ENCODE measurements at regions not wholly inside any gene's neighbourhood (a gene's known extent, or its start where the extent isn't known, plus 50 kb on each side); places are given as distances from the start of the nearest gene placed in this dataset.
A peak's percentile ranks its signal among the peaks of the same experiment; 100 is the strongest.

DNA sequence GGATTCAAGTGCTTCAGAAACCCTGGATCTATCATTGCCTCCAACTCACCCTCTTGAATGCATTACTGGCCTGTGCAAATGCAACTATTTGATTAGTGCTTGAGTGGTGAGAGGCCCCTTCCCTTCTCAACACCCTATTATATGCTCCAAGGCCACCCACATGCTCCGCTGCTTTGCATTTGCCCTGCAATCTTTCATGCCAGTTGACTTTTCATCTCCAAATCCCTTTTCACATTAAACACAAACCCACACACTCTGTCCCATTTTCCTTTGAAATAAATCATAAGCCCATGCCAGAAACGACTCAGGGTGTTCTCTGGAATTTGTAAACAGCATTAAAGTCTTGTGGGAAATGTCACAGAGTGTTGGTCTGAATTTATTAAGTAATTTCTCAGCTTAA lies 78.9 kb upstream of the CTTNBP2NL start:
- no peaks in the 10 kb centered on the region for H3K27me3 ChIP-seq (ENCODE audit: low read depth, low read length)
- H3K9ac ChIP-seq (ENCODE audit: low read length): no peak overlapping the region
- no peaks in the 10 kb centered on the region for H3K36me3 ChIP-seq (replicated peaks; ENCODE audit: low read depth, low read length)
- H3K4me1 ChIP-seq (ENCODE audit: low read length): peaks cover 30% of the 10 kb centered on the region
- no peaks in the 10 kb centered on the region for H4K20me1 ChIP-seq (ENCODE audit: insufficient read depth, low read length)
- H3K4me2 ChIP-seq (ENCODE audit: low read length): no peak overlapping the region
- TF ChIP-seq, protein P1, sequence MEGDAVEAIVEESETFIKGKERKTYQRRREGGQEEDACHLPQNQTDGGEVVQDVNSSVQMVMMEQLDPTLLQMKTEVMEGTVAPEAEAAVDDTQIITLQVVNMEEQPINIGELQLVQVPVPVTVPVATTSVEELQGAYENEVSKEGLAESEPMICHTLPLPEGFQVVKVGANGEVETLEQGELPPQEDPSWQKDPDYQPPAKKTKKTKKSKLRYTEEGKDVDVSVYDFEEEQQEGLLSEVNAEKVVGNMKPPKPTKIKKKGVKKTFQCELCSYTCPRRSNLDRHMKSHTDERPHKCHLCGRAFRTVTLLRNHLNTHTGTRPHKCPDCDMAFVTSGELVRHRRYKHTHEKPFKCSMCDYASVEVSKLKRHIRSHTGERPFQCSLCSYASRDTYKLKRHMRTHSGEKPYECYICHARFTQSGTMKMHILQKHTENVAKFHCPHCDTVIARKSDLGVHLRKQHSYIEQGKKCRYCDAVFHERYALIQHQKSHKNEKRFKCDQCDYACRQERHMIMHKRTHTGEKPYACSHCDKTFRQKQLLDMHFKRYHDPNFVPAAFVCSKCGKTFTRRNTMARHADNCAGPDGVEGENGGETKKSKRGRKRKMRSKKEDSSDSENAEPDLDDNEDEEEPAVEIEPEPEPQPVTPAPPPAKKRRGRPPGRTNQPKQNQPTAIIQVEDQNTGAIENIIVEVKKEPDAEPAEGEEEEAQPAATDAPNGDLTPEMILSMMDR (IDR thresholded peaks at IDR 0.05; ENCODE audit: low read depth, low read length): no peak
- TF ChIP-seq EZH2phosphoT487 (IDR thresholded peaks at IDR 0.05; ENCODE audit: low read depth): no peak
- H3K79me2 ChIP-seq (ENCODE audit: low read length): no peaks in the 10 kb centered on the region
- no peak overlapping the region for H2AFZ ChIP-seq (ENCODE audit: low read depth, low read length)
- no peak overlapping the region for H3K4me3 ChIP-seq (ENCODE audit: low read length)
- H3K9me3 ChIP-seq (ENCODE audit: insufficient read depth, low read length): no peaks in the 10 kb centered on the region
- no peak overlapping the region for H3K27ac ChIP-seq (ENCODE audit: low read length)

DNA sequence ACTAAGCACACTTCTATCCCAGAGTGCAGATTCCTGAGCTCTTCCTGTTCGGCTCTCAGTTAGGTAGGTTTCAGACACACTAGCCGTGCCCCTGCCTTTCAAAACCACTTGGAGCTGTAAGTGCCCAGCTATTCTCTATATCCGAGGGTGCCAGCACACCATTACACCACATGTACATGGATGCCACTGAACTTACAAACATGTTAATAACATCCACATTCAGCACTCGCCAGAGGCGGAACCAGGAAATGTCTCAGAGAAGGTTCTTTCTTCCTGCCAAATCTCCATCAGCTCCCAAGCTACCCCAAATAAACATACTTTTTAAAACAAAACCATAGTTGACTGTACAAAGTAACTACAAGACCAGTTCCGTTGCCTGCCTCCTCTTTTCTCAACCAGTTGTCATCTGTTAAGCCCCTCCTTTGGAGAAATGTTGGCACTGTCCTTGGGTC lies 78.4 kb upstream of the CTTNBP2NL start:
- no peaks in the 10 kb centered on the region; the same call in 1 of the 2 replicates for H3K27me3 ChIP-seq (ENCODE audit: low read depth, low read length)
- TF ChIP-seq, protein P1 (IDR thresholded peaks at IDR 0.05; ENCODE audit: low read depth, low read length): no peak

DNA sequence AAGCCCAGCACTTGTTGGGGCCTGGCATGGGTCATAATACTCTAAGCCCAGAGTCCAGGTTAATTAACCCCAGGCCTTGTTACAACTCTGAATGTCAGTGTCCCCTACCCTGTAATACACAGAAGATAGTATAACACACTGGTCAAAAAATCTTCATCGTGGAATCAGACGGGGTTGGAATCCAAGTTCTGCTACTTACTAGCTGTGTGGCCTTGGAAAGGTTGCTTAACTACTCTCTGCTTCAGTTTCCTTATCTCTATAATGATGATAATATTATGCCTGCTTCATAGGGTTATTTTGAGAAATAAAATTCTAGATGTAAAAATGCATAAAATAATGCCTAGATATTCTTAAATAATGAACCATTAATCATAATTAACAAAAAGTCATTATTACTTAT lies 77.8 kb upstream of the CTTNBP2NL start:
- TF ChIP-seq, protein P1 (IDR thresholded peaks at IDR 0.05; ENCODE audit: low read depth, low read length): no peak
- TF ChIP-seq EZH2phosphoT487 (IDR thresholded peaks at IDR 0.05; ENCODE audit: low read depth): no peak
- Histone ChIP-seq H4K20me1 (ENCODE audit: insufficient read depth, low read length) (no peaks in the 10 kb centered on the region), H3K36me3 (replicated peaks; ENCODE audit: low read depth, low read length) (no peaks in the 10 kb centered on the region), H3K27me3 (ENCODE audit: low read depth, low read length) (no peaks in the 10 kb centered on the region; the same call in 1 of the 2 replicates), H3K27ac (ENCODE audit: low read length) (no peak overlapping the region), H3K9ac (ENCODE audit: low read length) (no peak overlapping the region), H3K79me2 (ENCODE audit: low read length) (no peaks in the 10 kb centered on the region), H3K4me2 (ENCODE audit: low read length) (no peak overlapping the region), H3K4me3 (ENCODE audit: low read length) (no peak overlapping the region), H3K9me3 (ENCODE audit: insufficient read depth, low read length) (no peaks in the 10 kb centered on the region), H3K4me1 (ENCODE audit: low read length) (peaks cover 31% of the 10 kb centered on the region), H2AFZ (ENCODE audit: low read depth, low read length) (no peak overlapping the region)

More for the DNA sequence above, 78.4 kb upstream of the CTTNBP2NL start:
- no peaks in the 10 kb centered on the region for H3K79me2 ChIP-seq (ENCODE audit: low read length)
- H3K36me3 ChIP-seq (replicated peaks; ENCODE audit: low read depth, low read length): no peaks in the 10 kb centered on the region
- no peaks in the 10 kb centered on the region for H3K9me3 ChIP-seq (ENCODE audit: insufficient read depth, low read length)
- H3K4me3 ChIP-seq (ENCODE audit: low read length): no peak overlapping the region
- H3K4me1 ChIP-seq (ENCODE audit: low read length): peaks cover 31% of the 10 kb centered on the region
- no peak overlapping the region for H2AFZ ChIP-seq (ENCODE audit: low read depth, low read length)
- H4K20me1 ChIP-seq (ENCODE audit: insufficient read depth, low read length): no peaks in the 10 kb centered on the region
- no peak overlapping the region for H3K9ac ChIP-seq (ENCODE audit: low read length)
- H3K27ac ChIP-seq (ENCODE audit: low read length): no peak overlapping the region
- H3K4me2 ChIP-seq (ENCODE audit: low read length): no peak overlapping the region

DNA sequence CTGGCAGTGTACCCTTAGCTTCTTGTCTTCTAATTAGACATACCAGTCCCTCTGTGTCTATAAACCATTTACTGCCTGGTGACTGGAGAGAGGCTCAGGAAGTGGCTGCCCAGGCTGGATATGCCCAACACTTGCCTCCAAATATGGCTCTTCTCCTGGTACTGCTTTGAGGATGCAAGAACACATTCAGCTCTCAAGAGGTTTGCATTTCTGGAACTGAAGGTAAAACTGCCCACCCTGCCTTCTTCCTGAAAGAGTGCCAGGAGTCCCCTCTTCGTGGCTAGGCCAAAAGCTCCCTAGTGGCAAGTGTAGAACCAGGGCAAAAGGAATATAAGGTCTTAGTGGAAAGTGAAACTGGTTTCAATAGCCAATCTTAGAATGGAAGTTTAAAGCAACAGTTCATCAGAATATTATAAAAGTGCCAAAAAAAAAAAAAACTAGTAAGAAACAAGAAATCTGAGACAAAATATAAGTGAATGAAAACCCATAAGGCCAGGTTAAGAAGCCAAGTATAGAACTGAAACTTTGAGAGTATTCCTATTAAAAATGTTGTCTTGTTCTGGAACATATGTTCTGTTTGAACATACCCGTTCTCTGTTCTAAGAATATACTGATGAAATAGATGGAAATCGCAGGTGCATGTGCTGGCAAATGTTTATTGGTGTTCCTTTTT lies 77.2 kb upstream of the CTTNBP2NL start:
- Histone ChIP-seq H3K9ac (ENCODE audit: low read length) (no peak overlapping the region), H3K4me3 (ENCODE audit: low read length) (no peak overlapping the region), H2AFZ (ENCODE audit: low read depth, low read length) (no peak overlapping the region), H3K27ac (ENCODE audit: low read length) (no peak overlapping the region), H3K4me1 (ENCODE audit: low read length) (peaks cover 31% of the 10 kb centered on the region), H3K27me3 (ENCODE audit: low read depth, low read length) (no peaks in the 10 kb centered on the region; the same call in 1 of the 2 replicates), H4K20me1 (ENCODE audit: insufficient read depth, low read length) (no peaks in the 10 kb centered on the region), H3K79me2 (ENCODE audit: low read length) (no peaks in the 10 kb centered on the region), H3K9me3 (ENCODE audit: insufficient read depth, low read length) (no peaks in the 10 kb centered on the region), H3K4me2 (ENCODE audit: low read length) (peak overlapping the region; percentile 58), H3K36me3 (replicated peaks; ENCODE audit: low read depth, low read length) (no peaks in the 10 kb centered on the region)
- TF ChIP-seq EZH2phosphoT487 (IDR thresholded peaks at IDR 0.05; ENCODE audit: low read depth): no peak
- TF ChIP-seq, protein P1 (IDR thresholded peaks at IDR 0.05; ENCODE audit: low read depth, low read length): no peak

All from OCI-LY3 (cell line).